ENCODE measurements at regions not wholly inside any gene's neighbourhood (a gene's known extent, or its start where the extent isn't known, plus 50 kb on each side); places are given as distances from the start of the nearest gene placed in this dataset.
A peak's percentile ranks its signal among the peaks of the same experiment; 100 is the strongest.

GRCh38 chr3:174424656-174425055 is 434.5 kb upstream of the NAALADL2 start:
- Mint-ChIP-seq H3K4me1 (ENCODE audit: low read depth) (no peaks in the 10 kb centered on the region), H3K36me3 (ENCODE audit: low read depth) (no peaks in the 10 kb centered on the region), H3K27me3 (no peaks in the 10 kb centered on the region), H3K9me3 (no peaks in the 10 kb centered on the region), H3K27ac (no peak overlapping the region), H3K4me3 (no peak overlapping the region)

GRCh38 chr3:174425422-174425821 is 433.7 kb upstream of the NAALADL2 start:
- Mint-ChIP-seq H3K9me3 (no peaks in the 10 kb centered on the region), H3K27me3 (no peaks in the 10 kb centered on the region), H3K27ac (no peak overlapping the region), H3K4me1 (ENCODE audit: low read depth) (no peaks in the 10 kb centered on the region), H3K36me3 (ENCODE audit: low read depth) (no peaks in the 10 kb centered on the region), H3K4me3 (no peak overlapping the region)

- H3K4me3 Mint-ChIP-seq, result no peak overlapping the region
- no peaks in the 10 kb centered on the region for H3K9me3 Mint-ChIP-seq
- no peaks in the 10 kb centered on the region for H3K36me3 Mint-ChIP-seq (ENCODE audit: low read depth)
- H3K27ac Mint-ChIP-seq, result no peak overlapping the region
- peaks cover 7% of the 10 kb centered on the region for H3K27me3 Mint-ChIP-seq
- H3K4me1 Mint-ChIP-seq (ENCODE audit: low read depth), result no peaks in the 10 kb centered on the region
These were observed 428.1 kb upstream of the NAALADL2 start for GRCh38 chr3:174430986-174431385.

GRCh38 chr3:174431717-174432116 is 427.4 kb upstream of the NAALADL2 start:
- Mint-ChIP-seq H3K4me1 (ENCODE audit: low read depth) (no peaks in the 10 kb centered on the region), H3K27ac (no peak overlapping the region), H3K4me3 (no peak overlapping the region), H3K27me3 (peaks cover 12% of the 10 kb centered on the region), H3K36me3 (ENCODE audit: low read depth) (no peaks in the 10 kb centered on the region), H3K9me3 (no peaks in the 10 kb centered on the region)

- no peak overlapping the region for H3K4me3 Mint-ChIP-seq
- H3K36me3 Mint-ChIP-seq (ENCODE audit: low read depth), result no peaks in the 10 kb centered on the region
These were observed 422.8 kb upstream of the NAALADL2 start for GRCh38 chr3:174436367-174436766.

GRCh38 chr3:174438501-174439145 is 420.5 kb upstream of the NAALADL2 start:
- peaks cover 38% of the 10 kb centered on the region for H3K27me3 Mint-ChIP-seq
- no peak overlapping the region for H3K27ac Mint-ChIP-seq
- no peak overlapping the region for H3K4me3 Mint-ChIP-seq
- H3K4me1 Mint-ChIP-seq (ENCODE audit: low read depth), result peaks cover 16% of the 10 kb centered on the region
- H3K36me3 Mint-ChIP-seq (ENCODE audit: low read depth), result no peaks in the 10 kb centered on the region
- no peaks in the 10 kb centered on the region for H3K9me3 Mint-ChIP-seq

More at GRCh38 chr3:174436367-174436766, 422.8 kb upstream of the NAALADL2 start:
- Mint-ChIP-seq H3K27ac (no peak overlapping the region), H3K27me3 (peaks cover 31% of the 10 kb centered on the region), H3K9me3 (no peaks in the 10 kb centered on the region), H3K4me1 (ENCODE audit: low read depth) (peaks cover 9% of the 10 kb centered on the region)

GRCh38 chr3:174439331-174440252 is 419.5 kb upstream of the NAALADL2 start:
- no peaks in the 10 kb centered on the region for H3K9me3 Mint-ChIP-seq
- no peak overlapping the region for H3K4me3 Mint-ChIP-seq
- no peaks in the 10 kb centered on the region for H3K36me3 Mint-ChIP-seq (ENCODE audit: low read depth)
- H3K27me3 Mint-ChIP-seq, result peaks cover 35% of the 10 kb centered on the region
- peaks cover 16% of the 10 kb centered on the region for H3K4me1 Mint-ChIP-seq (ENCODE audit: low read depth)
- no peak overlapping the region for H3K27ac Mint-ChIP-seq

- no peaks in the 10 kb centered on the region for H3K9me3 Mint-ChIP-seq
- H3K27ac Mint-ChIP-seq, result no peak overlapping the region
- H3K36me3 Mint-ChIP-seq (ENCODE audit: low read depth), result no peaks in the 10 kb centered on the region
- H3K4me3 Mint-ChIP-seq, result peak overlapping the region; percentile 66
- H3K27me3 Mint-ChIP-seq, result peaks cover 35% of the 10 kb centered on the region
- H3K4me1 Mint-ChIP-seq (ENCODE audit: low read depth), result peaks cover 16% of the 10 kb centered on the region
These were observed 418.9 kb upstream of the NAALADL2 start for GRCh38 chr3:174440253-174440701.

GRCh38 chr3:174440741-174441587 is 418.2 kb upstream of the NAALADL2 start:
- Mint-ChIP-seq H3K36me3 (ENCODE audit: low read depth) (no peaks in the 10 kb centered on the region), H3K4me3 (peak overlapping the region; percentile 82), H3K27ac (no peak overlapping the region), H3K27me3 (peaks cover 31% of the 10 kb centered on the region), H3K9me3 (no peaks in the 10 kb centered on the region), H3K4me1 (ENCODE audit: low read depth) (peaks cover 16% of the 10 kb centered on the region)

GRCh38 chr3:174441588-174442301 is 417.4 kb upstream of the NAALADL2 start:
- H3K4me3 Mint-ChIP-seq, result peak overlapping the region; percentile 82

GRCh38 chr3:174442302-174442682 is 416.8 kb upstream of the NAALADL2 start:
- no peaks in the 10 kb centered on the region for H3K36me3 Mint-ChIP-seq (ENCODE audit: low read depth)
- no peaks in the 10 kb centered on the region for H3K9me3 Mint-ChIP-seq
- H3K4me3 Mint-ChIP-seq, result no peak overlapping the region

More at GRCh38 chr3:174441588-174442301, 417.4 kb upstream of the NAALADL2 start:
- Mint-ChIP-seq H3K36me3 (ENCODE audit: low read depth) (no peaks in the 10 kb centered on the region), H3K9me3 (no peaks in the 10 kb centered on the region), H3K4me1 (ENCODE audit: low read depth) (peaks cover 16% of the 10 kb centered on the region), H3K27ac (no peak overlapping the region), H3K27me3 (peaks cover 26% of the 10 kb centered on the region)

GRCh38 chr3:174444391-174444790 is 414.7 kb upstream of the NAALADL2 start:
- Mint-ChIP-seq H3K4me3 (no peak overlapping the region), H3K27ac (no peak overlapping the region), H3K4me1 (ENCODE audit: low read depth) (peaks cover 16% of the 10 kb centered on the region), H3K9me3 (peaks cover 13% of the 10 kb centered on the region), H3K36me3 (ENCODE audit: low read depth) (no peaks in the 10 kb centered on the region), H3K27me3 (peaks cover 20% of the 10 kb centered on the region)

More at GRCh38 chr3:174442302-174442682, 416.8 kb upstream of the NAALADL2 start:
- H3K27ac Mint-ChIP-seq, result no peak overlapping the region
- peaks cover 25% of the 10 kb centered on the region for H3K27me3 Mint-ChIP-seq
- peaks cover 16% of the 10 kb centered on the region for H3K4me1 Mint-ChIP-seq (ENCODE audit: low read depth)

- no peaks in the 10 kb centered on the region for H3K27me3 Mint-ChIP-seq
These were observed 401.4 kb upstream of the NAALADL2 start for GRCh38 chr3:174457758-174458157.

GRCh38 chr3:174460831-174461230 is 398.3 kb upstream of the NAALADL2 start:
- Mint-ChIP-seq H3K4me3 (no peak overlapping the region), H3K36me3 (ENCODE audit: low read depth) (no peaks in the 10 kb centered on the region), H3K4me1 (ENCODE audit: low read depth) (no peaks in the 10 kb centered on the region), H3K27me3 (no peaks in the 10 kb centered on the region), H3K27ac (no peak overlapping the region), H3K9me3 (peaks cover 4% of the 10 kb centered on the region)

More at GRCh38 chr3:174457758-174458157, 401.4 kb upstream of the NAALADL2 start:
- no peaks in the 10 kb centered on the region for H3K4me1 Mint-ChIP-seq (ENCODE audit: low read depth)
- H3K36me3 Mint-ChIP-seq (ENCODE audit: low read depth), result no peaks in the 10 kb centered on the region
- H3K4me3 Mint-ChIP-seq, result no peak overlapping the region
- no peak overlapping the region for H3K27ac Mint-ChIP-seq
- H3K9me3 Mint-ChIP-seq, result peaks cover 15% of the 10 kb centered on the region
